ENCODE measurements at regions not wholly inside any gene's neighbourhood (a gene's known extent, or its start where the extent isn't known, plus 50 kb on each side); places are given as distances from the start of the nearest gene placed in this dataset.

DNA sequence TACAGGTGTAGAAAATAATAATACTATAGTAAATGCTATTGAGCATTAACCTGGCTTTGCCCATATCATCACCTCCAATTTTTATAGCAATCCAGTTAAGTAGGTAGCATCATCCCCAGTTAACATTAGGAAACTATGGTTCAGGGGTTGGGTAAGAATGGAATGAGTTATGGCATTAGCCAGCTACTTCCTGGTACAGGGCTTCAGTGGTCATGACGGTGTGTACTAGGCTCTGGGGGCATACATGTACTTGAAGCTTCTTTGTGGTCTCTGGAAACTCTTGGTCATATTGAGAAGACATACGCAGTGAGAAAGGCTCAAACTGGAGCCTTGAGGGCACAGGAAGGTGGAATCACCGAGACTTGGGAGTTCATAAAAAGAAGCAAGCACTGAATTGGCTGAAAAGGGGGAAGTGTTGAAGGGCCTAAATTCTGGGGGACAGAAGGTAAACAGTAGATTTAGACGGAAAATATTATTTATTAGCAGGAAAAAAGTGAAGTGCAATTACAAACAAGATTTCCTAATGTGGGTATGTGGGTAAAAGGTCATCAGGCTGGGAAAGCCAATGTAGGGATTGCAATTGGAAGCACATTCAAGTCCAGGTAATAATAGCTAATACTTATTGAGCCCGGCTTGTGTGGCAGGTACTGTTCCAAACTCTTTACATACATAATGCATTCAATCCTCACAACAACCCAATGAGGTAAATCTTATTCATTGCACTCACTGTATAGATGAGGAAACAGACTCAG is 114.2 kb upstream of the ATP1A1 start:
- TF ChIP-seq, protein P1, sequence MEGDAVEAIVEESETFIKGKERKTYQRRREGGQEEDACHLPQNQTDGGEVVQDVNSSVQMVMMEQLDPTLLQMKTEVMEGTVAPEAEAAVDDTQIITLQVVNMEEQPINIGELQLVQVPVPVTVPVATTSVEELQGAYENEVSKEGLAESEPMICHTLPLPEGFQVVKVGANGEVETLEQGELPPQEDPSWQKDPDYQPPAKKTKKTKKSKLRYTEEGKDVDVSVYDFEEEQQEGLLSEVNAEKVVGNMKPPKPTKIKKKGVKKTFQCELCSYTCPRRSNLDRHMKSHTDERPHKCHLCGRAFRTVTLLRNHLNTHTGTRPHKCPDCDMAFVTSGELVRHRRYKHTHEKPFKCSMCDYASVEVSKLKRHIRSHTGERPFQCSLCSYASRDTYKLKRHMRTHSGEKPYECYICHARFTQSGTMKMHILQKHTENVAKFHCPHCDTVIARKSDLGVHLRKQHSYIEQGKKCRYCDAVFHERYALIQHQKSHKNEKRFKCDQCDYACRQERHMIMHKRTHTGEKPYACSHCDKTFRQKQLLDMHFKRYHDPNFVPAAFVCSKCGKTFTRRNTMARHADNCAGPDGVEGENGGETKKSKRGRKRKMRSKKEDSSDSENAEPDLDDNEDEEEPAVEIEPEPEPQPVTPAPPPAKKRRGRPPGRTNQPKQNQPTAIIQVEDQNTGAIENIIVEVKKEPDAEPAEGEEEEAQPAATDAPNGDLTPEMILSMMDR (IDR thresholded peaks at IDR 0.05): no peak
- no peak for TF ChIP-seq POLR2A (IDR thresholded peaks at IDR 0.05)

All from testis (tissue), 2 donors.